Breast epithelium (tissue), 3 donors: ENCODE measurements at regions not wholly inside any gene's neighbourhood (a gene's known extent, or its start where the extent isn't known, plus 50 kb on each side); places are given as distances from the start of the nearest gene placed in this dataset.

Experiments
- CTCF ChIP-seq, 3 donors: fragments of 450-650 bp; IDR thresholded peaks; one replicate each; pipeline ENCODE4 v1.5.1; 2016 to 2017; ENCODE audit warnings: antibody characterized with exemption in 3 of 3, mild to moderate bottlenecking in 3 of 3, moderate library complexity in 3 of 3
- POLR2A ChIP-seq: fragments of 450-650 bp; IDR thresholded peaks from one replicate; pipeline ENCODE4 v1.6.1; 2016; ENCODE audit warnings: antibody characterized with exemption, mild to moderate bottlenecking, moderate library complexity
- POLR2AphosphoS5 ChIP-seq, 3 donors: sonication (generic); formaldehyde crosslinking; IDR thresholded peaks; one replicate each; pipeline ENCODE4 v1.6.1; 2017; ENCODE audit warnings: antibody characterized with exemption in 3 of 3

- TF ChIP-seq POLR2A: no peak
- TF ChIP-seq CTCF (IDR thresholded peaks at IDR 0.05): no peak
- no peak for TF ChIP-seq POLR2AphosphoS5 (IDR thresholded peaks at IDR 0.05)
Observed at GRCh38 chr4:162366146-162366545, 202.3 kb upstream of the FSTL5 start.
